HG02678 (cell line): ENCODE measurements at regions not wholly inside any gene's neighbourhood (a gene's known extent, or its start where the extent isn't known, plus 50 kb on each side); places are given as distances from the start of the nearest gene placed in this dataset.
"Not testable (repeated sequence)": the region's sequence is repeated elsewhere in the genome, so short reads cannot be mapped to it uniquely, and the experiment has no call there.

Experiments used
- ATAC-seq: cut with Tn5 transposase; IDR thresholded peaks from one replicate; pipeline ENCODE4 v1.9.1; 2021; ENCODE audit warnings: mild to moderate bottlenecking, moderate library complexity; ENCODE audit not compliant: unreplicated experiment

- no peak for ATAC-seq
Measured at GRCh38 chr2:38148501-38148900, 72.5 kb upstream of the CYP1B1 start.

- peak; percentile 13 for ATAC-seq
Measured at GRCh38 chr2:38147333-38148121, 71.6 kb upstream of the CYP1B1 start.

GRCh38 chr2:38146907-38147307, 71.0 kb upstream of the CYP1B1 start:
- peak; percentile 86 for ATAC-seq

GRCh38 chr2:38146275-38146906, 70.4 kb upstream of the CYP1B1 start:
- ATAC-seq = peak; percentile 64

DNA sequence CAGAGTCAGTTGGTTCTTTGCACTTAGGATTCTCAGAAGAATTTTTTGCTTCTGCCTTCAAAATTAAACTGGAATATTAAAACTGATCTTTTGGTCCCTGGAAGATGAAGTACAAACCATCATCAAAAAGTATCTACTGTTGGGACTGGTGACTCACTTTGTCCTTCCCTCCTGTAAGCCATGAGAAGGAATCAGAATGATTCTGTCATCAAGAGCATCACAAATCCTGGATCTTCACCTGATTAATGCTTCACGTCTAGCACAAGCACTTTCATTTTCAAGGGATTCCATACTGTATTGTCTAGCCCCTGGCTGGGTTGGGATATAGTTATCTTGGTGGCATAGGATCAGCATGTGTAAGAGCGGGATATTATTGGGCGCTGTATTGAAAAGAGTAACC, 69.3 kb upstream of the CYP1B1 start:
- ATAC-seq = no peak

DNA sequence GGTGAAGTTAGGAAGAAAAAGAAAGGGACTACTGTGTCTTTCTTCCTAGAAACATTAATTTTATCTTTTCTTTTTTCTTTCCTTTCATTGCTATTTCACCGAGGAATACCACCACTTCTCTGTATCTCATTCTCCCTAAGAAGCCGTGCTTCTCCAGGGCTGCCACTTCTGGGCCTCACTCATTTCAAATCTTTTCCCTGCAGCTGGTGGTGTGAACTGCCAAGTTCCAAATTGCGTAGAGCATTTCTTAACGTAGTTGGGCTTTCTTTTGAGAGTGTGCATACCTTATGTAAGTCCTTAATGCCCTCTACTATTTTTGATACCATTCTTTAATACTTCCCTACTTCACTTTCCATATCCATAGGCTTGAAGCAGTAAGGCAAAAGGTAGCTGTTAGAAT, 66.7 kb upstream of the CYP1B1 start:
- no peak for ATAC-seq

DNA sequence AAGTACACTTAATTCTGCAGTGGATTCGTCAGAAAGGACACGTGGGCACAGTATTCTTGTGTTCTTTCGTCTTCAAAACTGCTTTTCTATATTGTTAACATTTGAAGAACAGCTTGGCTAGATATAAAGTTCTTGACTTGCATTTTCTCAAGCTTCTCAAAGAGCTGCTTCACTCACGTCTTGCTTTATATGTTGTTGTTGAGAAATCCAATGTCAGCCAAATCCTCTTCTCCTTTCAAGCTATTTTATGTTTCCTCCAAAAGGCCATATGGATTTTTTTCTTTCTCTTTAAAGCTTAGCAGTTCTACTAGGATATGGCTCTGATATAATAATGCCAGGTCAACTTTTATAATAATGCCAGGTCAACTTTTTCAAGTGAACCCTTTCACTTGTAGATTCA, 65.5 kb upstream of the CYP1B1 start:
- ATAC-seq = no peak

DNA sequence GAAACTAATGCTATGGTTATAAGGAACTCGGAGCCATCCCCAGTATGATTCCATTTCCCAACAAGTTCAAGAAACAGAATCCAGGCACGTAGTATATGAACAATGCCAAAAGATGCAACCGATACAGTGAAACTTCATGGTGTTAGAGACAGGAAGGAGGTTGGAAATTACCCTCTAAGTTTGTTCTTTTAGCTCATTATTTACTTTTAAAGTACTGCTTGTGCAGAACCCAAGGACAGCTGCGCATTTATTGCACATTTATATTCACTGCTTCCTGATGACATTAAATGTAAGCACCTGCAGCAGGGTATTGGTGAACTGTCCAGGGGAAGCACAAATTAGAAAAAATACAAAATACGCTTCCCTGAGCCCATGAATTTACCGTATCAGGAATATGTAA, 63.0 kb upstream of the CYP1B1 start:
- no peak for ATAC-seq

DNA sequence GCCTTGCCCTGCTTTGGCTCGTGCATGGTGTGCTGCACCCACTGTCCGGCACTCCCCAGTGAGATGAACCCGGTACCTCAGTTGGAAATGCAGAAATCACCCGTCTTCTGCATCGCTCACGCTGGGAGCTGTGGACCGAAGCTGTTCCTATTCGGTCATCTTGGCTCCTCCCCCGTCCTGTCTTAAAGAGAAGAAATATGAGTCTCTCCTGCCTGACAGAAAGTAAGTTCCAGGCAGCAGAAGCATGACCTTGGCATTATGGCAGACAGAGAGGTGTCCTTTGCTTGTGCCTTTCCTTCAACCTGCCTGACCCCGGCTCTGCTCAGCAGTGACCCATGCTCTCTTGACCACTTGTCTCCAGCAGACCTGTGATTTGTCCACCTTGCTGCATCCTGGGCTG, 62.5 kb upstream of the CYP1B1 start:
- no peak for ATAC-seq

- not testable (repeated sequence) for ATAC-seq
Measured at GRCh38 chr2:38137958-38138357, 62.0 kb upstream of the CYP1B1 start.

DNA sequence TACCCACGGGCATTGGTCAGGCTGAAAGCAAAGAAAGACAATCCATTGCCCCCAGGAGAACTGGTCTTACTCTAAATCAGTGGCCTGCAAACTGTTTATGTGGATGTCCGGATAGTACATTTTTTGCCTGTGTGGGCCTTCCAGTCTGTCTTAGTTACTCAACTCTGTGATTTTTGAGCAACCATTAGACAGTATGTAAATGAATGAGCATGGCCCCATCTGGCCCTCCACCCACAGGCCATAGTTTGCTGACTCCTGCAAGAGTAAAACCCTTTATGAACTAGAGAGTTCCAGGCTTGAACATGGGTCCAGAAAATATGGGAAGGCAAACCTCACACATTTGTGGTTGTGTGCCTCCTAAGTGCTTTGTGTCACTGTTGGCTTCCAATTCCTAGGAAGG, 55.7 kb upstream of the CYP1B1 start:
- no peak for ATAC-seq

GRCh38 chr2:38130876-38131275, 54.9 kb upstream of the CYP1B1 start:
- ATAC-seq = no peak

DNA sequence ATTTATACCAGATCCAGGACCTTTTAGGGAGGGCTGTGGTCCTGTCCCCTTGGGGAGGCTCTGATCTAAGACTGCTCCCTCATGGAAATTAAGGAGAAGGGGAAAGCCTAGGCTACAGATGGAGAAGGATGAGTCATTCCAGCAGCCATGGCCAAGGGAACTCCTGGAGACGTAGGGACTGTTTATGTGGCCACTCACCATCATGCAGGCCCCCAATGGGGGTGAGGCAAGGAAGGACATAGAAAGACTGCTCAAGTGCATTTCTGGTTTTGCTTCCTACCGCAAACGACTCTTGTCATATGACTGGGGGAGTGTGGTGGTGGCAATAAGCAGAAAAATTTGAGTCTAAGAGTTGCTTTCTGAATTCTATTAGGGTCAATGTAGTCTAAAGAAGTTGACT, 54.0 kb upstream of the CYP1B1 start:
- no peak for ATAC-seq

DNA sequence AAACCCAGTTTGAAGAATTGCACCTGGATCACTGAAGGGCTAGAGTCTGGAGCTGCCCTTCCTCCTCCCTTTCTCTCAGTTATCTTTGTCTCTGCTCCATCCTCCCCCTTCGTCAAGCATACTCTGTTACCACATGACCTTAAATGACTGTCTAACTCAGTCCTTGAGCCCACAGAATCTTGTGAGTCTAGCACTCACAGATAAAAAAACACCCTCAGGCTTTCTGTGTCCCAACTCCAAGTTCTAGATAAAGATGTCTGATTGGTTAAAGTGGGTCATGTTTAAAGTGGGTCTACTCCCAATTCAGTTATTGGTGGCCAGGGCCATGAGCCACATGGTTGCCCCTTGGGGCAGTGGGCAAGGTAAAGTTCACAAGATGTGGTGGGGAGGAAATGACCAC, 53.5 kb upstream of the CYP1B1 start:
- ATAC-seq = no peak

- ATAC-seq = peak; percentile 47
Measured at GRCh38 chr2:38128653-38129052, 52.7 kb upstream of the CYP1B1 start.

DNA sequence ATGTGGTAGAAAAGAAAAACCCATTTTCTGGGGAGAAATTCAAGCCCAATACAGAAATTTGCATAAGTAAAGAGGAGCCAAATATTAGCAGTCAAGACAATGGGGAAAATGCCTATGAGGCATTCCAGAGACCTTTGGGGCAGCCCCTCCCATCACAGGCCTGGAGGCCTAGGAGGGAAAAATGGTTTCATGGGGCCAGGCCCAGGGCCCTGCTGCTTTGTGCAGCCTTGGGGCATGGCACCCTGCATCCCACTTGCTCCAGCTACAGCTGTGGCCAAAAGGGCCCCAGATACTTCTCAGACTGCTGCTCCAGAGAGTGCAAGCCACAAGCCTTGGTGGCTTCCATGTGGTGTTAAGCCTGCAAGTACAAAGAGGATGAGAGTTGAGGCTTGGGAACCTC, 51.3 kb upstream of the CYP1B1 start:
- no peak for ATAC-seq

GRCh38 chr2:38125842-38126241, 49.9 kb upstream of the CYP1B1 start:
- no peak for ATAC-seq
